ENCODE measurements at regions not wholly inside any gene's neighbourhood (a gene's known extent, or its start where the extent isn't known, plus 50 kb on each side); places are given as distances from the start of the nearest gene placed in this dataset.

DNA sequence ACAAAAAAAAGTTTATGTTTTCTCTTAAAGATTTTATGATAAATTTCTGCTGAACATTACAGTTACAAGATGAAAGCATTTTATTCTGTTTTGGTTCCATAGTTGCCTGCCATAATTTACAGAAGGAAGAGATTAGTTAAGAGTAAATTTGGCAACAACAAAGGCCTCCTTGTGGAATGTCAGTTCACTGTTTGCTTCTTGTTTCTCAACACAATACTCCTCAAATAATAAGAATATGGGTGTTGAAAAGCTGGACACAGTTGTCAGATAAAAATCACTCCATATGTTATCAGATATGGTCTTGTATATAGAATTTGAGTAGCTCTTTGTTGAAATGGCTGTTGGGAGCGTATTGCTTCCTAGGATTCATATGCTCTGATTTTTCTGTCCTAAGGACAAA, 359.5 kb downstream of the CPS1 start (continued):
- TF ChIP-seq, protein P1, sequence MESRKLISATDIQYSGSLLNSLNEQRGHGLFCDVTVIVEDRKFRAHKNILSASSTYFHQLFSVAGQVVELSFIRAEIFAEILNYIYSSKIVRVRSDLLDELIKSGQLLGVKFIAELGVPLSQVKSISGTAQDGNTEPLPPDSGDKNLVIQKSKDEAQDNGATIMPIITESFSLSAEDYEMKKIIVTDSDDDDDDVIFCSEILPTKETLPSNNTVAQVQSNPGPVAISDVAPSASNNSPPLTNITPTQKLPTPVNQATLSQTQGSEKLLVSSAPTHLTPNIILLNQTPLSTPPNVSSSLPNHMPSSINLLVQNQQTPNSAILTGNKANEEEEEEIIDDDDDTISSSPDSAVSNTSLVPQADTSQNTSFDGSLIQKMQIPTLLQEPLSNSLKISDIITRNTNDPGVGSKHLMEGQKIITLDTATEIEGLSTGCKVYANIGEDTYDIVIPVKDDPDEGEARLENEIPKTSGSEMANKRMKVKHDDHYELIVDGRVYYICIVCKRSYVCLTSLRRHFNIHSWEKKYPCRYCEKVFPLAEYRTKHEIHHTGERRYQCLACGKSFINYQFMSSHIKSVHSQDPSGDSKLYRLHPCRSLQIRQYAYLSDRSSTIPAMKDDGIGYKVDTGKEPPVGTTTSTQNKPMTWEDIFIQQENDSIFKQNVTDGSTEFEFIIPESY (IDR thresholded peaks at IDR 0.05) = no peak
- TF ChIP-seq TAF1 (conservative IDR thresholded peaks at IDR 0.05) = no peak

DNA sequence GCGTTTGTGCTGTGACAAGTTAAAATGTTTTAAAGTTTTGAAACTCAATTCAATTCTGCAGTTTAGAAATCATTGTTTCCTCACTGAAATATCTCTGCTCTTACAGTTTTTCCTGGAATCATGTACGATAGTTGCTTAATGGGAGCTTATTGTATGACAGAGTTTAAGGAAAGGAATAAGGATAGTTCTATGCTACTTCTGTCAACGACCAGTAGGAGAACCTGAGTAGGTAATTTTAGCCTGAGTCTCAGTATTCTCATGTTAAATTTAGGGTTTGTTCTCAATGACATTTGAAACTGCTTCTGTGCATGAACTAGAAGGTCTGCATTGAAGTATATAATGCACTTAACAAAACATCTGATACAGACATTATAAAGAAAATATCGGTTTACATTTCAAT, 361.1 kb downstream of the CPS1 start:
- Histone ChIP-seq H3K27ac (ENCODE audit: low read depth in 1 of 2, low read length in 2 of 2) (no peak overlapping the region), H3K9ac (ENCODE audit: low read depth in 1 of 2, low read length in 2 of 2) (no peak overlapping the region), H3K36me3 (ENCODE audit: control insufficient read depth in 4 of 4, insufficient read depth in 3 of 4, low read depth in 1 of 4, low read length in 3 of 4) (no peaks in the 10 kb centered on the region), H3K27me3 (ENCODE audit: control insufficient read depth in 4 of 4, insufficient read depth in 4 of 4, low read length in 3 of 4) (no peaks in the 10 kb centered on the region), H3K4me1 (ENCODE audit: control insufficient read depth in 4 of 4, insufficient read depth in 4 of 4, low read length in 3 of 4) (no peaks in the 10 kb centered on the region), H3K4me3 (ENCODE audit: low read depth in 1 of 3, low read length in 3 of 3) (no peak overlapping the region), H3K9me3 (ENCODE audit: control insufficient read depth in 4 of 4, low read length in 3 of 4) (peaks cover 0 to 3% (median 0%) of the 10 kb centered on the region in 4 donors)
- DNase-seq (ENCODE audit: low spot score) = no peak
- WGBS = 49% methylated on average over 4 of the region's 4 CpGs
- TF ChIP-seq TAF1 (conservative IDR thresholded peaks at IDR 0.05) (no peak), FOXA2 (IDR thresholded peaks at IDR 0.05) (no peak), HNF4G (IDR thresholded peaks at IDR 0.05) (no peak), NR2F2 (IDR thresholded peaks at IDR 0.05) (no peak), RAD21 (IDR thresholded peaks at IDR 0.05) (no peak), JUND (IDR thresholded peaks at IDR 0.05) (no peak), GABPA (IDR thresholded peaks at IDR 0.05 in 1 of 2, conservative IDR thresholded peaks at IDR 0.05 in 1 of 2) (no peak), YY1 (IDR thresholded peaks at IDR 0.05) (no peak), FOXA1 (IDR thresholded peaks at IDR 0.05) (no peak)
- TF ChIP-seq, protein P2, sequence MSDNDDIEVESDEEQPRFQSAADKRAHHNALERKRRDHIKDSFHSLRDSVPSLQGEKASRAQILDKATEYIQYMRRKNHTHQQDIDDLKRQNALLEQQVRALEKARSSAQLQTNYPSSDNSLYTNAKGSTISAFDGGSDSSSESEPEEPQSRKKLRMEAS (IDR thresholded peaks at IDR 0.05) = no peak
- TF ChIP-seq, protein P1 (IDR thresholded peaks at IDR 0.05) = no peak
- TF ChIP-seq, protein P3, sequence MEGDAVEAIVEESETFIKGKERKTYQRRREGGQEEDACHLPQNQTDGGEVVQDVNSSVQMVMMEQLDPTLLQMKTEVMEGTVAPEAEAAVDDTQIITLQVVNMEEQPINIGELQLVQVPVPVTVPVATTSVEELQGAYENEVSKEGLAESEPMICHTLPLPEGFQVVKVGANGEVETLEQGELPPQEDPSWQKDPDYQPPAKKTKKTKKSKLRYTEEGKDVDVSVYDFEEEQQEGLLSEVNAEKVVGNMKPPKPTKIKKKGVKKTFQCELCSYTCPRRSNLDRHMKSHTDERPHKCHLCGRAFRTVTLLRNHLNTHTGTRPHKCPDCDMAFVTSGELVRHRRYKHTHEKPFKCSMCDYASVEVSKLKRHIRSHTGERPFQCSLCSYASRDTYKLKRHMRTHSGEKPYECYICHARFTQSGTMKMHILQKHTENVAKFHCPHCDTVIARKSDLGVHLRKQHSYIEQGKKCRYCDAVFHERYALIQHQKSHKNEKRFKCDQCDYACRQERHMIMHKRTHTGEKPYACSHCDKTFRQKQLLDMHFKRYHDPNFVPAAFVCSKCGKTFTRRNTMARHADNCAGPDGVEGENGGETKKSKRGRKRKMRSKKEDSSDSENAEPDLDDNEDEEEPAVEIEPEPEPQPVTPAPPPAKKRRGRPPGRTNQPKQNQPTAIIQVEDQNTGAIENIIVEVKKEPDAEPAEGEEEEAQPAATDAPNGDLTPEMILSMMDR (IDR thresholded peaks at IDR 0.05; ENCODE audit: low read depth, low read length, missing input control) = no peak
- TF ChIP-seq, protein P4, sequence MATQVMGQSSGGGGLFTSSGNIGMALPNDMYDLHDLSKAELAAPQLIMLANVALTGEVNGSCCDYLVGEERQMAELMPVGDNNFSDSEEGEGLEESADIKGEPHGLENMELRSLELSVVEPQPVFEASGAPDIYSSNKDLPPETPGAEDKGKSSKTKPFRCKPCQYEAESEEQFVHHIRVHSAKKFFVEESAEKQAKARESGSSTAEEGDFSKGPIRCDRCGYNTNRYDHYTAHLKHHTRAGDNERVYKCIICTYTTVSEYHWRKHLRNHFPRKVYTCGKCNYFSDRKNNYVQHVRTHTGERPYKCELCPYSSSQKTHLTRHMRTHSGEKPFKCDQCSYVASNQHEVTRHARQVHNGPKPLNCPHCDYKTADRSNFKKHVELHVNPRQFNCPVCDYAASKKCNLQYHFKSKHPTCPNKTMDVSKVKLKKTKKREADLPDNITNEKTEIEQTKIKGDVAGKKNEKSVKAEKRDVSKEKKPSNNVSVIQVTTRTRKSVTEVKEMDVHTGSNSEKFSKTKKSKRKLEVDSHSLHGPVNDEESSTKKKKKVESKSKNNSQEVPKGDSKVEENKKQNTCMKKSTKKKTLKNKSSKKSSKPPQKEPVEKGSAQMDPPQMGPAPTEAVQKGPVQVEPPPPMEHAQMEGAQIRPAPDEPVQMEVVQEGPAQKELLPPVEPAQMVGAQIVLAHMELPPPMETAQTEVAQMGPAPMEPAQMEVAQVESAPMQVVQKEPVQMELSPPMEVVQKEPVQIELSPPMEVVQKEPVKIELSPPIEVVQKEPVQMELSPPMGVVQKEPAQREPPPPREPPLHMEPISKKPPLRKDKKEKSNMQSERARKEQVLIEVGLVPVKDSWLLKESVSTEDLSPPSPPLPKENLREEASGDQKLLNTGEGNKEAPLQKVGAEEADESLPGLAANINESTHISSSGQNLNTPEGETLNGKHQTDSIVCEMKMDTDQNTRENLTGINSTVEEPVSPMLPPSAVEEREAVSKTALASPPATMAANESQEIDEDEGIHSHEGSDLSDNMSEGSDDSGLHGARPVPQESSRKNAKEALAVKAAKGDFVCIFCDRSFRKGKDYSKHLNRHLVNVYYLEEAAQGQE (IDR thresholded peaks at IDR 0.05) = no peak

All from liver (tissue), 8 donors.